ENCODE measurements at regions not wholly inside any gene's neighbourhood (a gene's known extent, or its start where the extent isn't known, plus 50 kb on each side); places are given as distances from the start of the nearest gene placed in this dataset.
"Not testable (repeated sequence)": the region's sequence is repeated elsewhere in the genome, so short reads cannot be mapped to it uniquely, and the experiment has no call there.

GRCh38 chr3:35383719-35384555, 255.4 kb upstream of the ARPP21 start:
- peak; percentile 76 for DNase-seq

DNA sequence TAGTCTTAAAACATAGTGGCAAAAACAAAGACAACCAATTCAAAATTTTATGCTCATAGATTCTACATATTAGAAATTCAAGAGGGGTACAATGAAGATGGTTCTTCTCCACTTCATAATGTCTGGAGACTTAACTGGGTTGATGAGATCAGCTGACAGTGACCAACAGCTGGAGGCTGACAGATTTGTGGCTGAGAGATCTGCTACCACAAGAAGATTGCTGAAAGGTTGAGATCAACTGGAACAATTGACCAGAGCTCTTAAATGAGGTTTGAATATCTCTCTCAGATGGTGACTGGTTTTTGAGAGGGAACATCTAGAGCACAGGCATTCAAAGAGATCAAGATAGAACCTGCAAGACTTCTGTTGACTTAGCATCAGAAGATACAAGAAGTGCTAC, 254.1 kb upstream of the ARPP21 start:
- DNase-seq: no peak

- DNase-seq: no peak
Observed at GRCh38 chr3:35389907-35390306, 249.4 kb upstream of the ARPP21 start.

DNA sequence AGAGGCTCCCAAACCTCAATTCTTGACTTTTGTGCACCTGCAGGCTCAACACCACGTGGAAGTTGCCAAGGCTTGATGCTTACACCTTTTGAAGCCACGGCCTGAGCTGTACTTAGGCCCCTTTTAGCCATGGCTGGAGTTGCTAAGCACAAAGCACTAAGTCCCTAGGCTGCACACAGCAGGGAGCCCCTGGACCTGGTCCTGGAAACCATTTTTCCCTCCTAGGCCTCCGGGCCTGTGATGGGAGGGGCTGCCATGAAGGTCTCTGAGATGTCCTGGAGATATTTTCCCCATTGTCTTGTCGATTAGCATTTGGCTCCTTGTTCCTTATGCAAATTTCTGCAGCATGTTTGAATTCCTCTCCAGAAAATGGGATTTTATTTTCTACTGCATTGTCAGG, 247.1 kb upstream of the ARPP21 start:
- DNase-seq: no peak

GRCh38 chr3:35393901-35394799, 245.2 kb upstream of the ARPP21 start:
- peak; percentile 94 for DNase-seq

DNA sequence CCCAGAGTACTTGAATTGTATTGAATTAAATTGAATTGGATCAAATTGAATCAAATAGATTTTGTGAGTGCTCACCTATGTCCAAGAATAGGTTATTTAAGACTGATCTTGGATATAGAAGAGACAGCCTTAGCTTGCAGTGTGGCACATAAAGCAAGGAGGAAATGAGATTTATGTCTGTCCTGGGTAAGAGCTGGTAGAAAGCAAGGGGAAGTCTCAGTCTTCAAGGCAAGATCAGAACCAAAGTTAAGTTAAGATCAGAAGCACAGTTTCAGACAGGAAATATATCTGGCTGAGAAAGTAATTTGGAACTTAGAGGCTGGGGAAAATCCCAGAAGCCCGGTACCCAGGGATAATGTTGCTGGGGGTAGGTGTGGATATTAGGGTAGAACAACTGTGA, 244.4 kb upstream of the ARPP21 start:
- DNase-seq: no peak

DNA sequence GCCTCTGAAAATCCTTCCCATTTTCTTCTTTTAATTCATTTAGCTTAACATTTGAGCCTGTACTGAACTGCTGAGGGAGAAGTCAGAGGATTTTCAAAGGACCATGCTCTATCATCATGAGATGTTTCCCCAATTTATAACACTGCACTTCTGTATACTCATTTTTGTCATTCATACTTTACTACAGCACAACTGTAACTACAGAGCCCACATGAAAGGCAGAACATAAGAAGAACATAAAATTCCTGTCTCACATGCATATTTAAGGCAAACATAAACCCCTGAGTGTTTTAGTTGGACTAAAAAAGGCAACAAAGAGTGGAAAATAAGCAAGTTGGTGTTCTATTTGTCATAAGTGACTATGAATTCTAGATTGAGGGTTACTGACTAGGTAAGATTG, 237.7 kb upstream of the ARPP21 start:
- DNase-seq: no peak

- no peak for DNase-seq
Observed at GRCh38 chr3:35404571-35404970, 234.8 kb upstream of the ARPP21 start.

- DNase-seq: no peak
Observed at GRCh38 chr3:35408882-35409281, 230.4 kb upstream of the ARPP21 start.

GRCh38 chr3:35409991-35410390, 229.3 kb upstream of the ARPP21 start:
- no peak for DNase-seq

- DNase-seq: no peak
Observed at GRCh38 chr3:35413483-35413882, 225.8 kb upstream of the ARPP21 start.

GRCh38 chr3:35417080-35417479, 222.2 kb upstream of the ARPP21 start:
- DNase-seq: no peak

DNA sequence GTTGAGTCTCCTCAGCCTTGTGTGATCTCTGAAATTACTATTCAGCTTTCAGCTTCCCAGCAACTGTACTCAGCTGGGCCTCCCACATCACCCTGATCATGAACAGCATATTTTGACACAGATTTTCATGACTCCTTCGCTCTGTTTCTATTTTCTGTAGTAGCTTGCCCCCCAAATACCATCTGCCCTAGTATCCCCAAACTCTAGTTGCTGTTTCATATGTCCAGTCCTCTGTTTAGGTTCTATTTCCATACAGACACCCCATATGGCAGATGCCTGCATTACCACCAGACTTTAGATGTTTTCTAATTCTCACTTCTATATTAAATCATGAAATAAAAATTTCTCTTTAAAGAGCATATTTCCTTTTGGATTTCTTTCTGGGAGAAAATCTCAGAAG, 217.2 kb upstream of the ARPP21 start:
- DNase-seq: no peak

GRCh38 chr3:35422836-35423601, 216.3 kb upstream of the ARPP21 start:
- peak; percentile 34 for DNase-seq

DNA sequence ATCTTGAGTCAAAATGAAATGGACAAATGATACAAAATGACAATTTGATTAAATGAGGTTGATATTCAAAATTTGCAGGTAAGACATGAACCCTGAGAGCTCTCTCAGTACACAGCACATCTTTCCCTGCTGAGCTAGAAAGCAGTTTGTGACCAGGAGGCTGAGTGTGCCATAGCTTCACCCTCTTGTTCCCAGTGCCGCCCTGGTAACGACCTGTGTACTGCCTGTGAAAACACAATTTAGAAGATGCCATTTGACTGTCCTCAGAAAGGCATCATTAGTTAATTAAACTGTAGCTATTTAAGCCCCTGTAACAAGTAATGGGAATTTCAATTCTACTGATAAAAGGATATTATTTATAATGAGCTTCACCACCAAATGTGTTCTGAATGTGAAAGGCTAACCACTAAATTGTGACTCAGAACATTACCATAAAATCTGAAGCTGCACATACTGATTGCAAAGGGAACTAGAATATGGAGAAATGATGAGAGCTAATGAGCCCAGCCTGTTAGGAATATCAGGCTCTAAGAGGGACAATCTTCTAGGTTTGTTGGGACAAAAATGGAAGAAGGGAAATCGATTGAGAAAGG, 212.9 kb upstream of the ARPP21 start:
- DNase-seq: no peak

- DNase-seq: no peak
Observed at GRCh38 chr3:35437381-35437780, 201.9 kb upstream of the ARPP21 start.

GRCh38 chr3:35438101-35438500, 201.2 kb upstream of the ARPP21 start:
- DNase-seq: no peak

GRCh38 chr3:35439663-35440062, 199.7 kb upstream of the ARPP21 start:
- DNase-seq: no peak

- no peak for DNase-seq
Observed at GRCh38 chr3:35440826-35441225, 198.5 kb upstream of the ARPP21 start.

DNA sequence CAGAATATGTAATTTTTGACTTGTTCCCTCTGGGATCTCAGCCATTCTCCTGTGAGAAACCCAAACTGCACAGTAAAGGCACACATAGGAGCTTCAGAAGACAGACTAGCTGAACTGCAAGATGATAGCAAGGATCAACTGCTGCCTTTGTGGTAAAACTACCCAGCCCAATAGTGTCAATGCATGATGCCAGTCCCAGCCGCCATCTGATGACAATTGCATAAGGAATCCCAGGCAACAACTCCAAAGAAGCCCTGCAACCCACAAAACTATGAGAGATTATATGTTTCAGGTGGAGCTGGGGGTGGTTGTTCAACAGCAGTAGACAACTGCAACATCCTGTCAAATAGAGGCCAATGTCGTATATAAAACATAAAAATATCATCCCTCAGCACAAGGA, 192.4 kb upstream of the ARPP21 start:
- DNase-seq: no peak

- no peak for DNase-seq
Observed at GRCh38 chr3:35448121-35448520, 191.2 kb upstream of the ARPP21 start.

- DNase-seq: no peak
Observed at GRCh38 chr3:35448681-35449080, 190.6 kb upstream of the ARPP21 start.

- DNase-seq: not testable (repeated sequence)
Observed at GRCh38 chr3:35454819-35455218, 184.5 kb upstream of the ARPP21 start.

All from kidney glomerular epithelial cell (primary cell).